ENCODE measurements at regions not wholly inside any gene's neighbourhood (a gene's known extent, or its start where the extent isn't known, plus 50 kb on each side); places are given as distances from the start of the nearest gene placed in this dataset.

DNA sequence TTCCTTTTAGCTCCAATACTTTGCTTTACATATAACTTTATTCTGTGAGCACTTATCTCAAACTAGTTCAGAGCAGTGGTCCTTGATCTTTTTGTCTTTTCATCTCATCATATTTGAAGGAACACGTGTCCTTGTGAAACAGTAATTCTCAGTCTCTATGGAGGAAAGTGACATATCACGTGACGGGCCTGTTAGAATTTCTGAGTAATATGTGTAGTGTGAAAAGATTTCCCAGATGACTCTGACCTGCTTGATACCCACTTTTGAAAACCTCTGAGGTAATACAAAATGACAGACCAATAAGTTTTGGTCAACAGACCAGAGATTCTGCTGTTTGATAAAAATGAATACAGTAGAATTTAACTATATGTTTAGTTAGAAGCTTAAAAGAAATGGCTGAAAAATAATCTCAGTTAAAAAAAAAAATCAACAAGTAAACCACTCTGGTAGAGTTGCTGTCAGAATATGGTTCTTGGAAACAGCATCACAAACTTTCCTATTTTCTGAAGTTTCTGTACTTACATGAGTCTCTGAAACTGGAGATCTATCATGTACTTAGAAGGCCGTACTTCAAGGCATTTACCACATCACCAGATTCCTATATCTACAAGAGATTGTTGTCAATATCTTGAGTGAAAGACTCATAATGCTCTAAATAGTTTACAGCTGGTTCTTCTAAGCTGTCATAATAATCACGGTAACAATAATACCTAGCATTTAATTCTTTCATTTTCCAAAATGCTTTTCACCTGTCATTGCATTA lies 590.2 kb upstream of the TBL1XR1 start:
- TF ChIP-seq, protein P1, sequence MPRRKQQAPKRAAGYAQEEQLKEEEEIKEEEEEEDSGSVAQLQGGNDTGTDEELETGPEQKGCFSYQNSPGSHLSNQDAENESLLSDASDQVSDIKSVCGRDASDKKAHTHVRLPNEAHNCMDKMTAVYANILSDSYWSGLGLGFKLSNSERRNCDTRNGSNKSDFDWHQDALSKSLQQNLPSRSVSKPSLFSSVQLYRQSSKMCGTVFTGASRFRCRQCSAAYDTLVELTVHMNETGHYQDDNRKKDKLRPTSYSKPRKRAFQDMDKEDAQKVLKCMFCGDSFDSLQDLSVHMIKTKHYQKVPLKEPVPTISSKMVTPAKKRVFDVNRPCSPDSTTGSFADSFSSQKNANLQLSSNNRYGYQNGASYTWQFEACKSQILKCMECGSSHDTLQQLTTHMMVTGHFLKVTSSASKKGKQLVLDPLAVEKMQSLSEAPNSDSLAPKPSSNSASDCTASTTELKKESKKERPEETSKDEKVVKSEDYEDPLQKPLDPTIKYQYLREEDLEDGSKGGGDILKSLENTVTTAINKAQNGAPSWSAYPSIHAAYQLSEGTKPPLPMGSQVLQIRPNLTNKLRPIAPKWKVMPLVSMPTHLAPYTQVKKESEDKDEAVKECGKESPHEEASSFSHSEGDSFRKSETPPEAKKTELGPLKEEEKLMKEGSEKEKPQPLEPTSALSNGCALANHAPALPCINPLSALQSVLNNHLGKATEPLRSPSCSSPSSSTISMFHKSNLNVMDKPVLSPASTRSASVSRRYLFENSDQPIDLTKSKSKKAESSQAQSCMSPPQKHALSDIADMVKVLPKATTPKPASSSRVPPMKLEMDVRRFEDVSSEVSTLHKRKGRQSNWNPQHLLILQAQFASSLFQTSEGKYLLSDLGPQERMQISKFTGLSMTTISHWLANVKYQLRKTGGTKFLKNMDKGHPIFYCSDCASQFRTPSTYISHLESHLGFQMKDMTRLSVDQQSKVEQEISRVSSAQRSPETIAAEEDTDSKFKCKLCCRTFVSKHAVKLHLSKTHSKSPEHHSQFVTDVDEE (CRISPR knock-in tag; IDR thresholded peaks at IDR 0.05): no peak
- TF ChIP-seq CSRNP3 (CRISPR knock-in tag; IDR thresholded peaks at IDR 0.05): no peak
- TF ChIP-seq RARB (CRISPR knock-in tag; IDR thresholded peaks at IDR 0.05): no peak
- TF ChIP-seq TCF4 (CRISPR knock-in tag; IDR thresholded peaks at IDR 0.05; ENCODE audit: borderline replicate concordance): no peak
- no peak for TF ChIP-seq ZFP30 (CRISPR knock-in tag; IDR thresholded peaks at IDR 0.05)

Measured in SK-N-SH treated with all-trans-retinoic acid at 6 μM for 48 hours (cell line).